SH-SY5Y (cell line): ENCODE measurements at regions not wholly inside any gene's neighbourhood (a gene's known extent, or its start where the extent isn't known, plus 50 kb on each side); places are given as distances from the start of the nearest gene placed in this dataset.

Experiments
- GATA2 ChIP-seq: IDR thresholded peaks from 2 replicates; pipeline ENCODE4 v1.6.1; 2011; ENCODE audit warnings: mild to moderate bottlenecking, low read depth, low read length
- GATA3 ChIP-seq: IDR thresholded peaks from 2 replicates; pipeline ENCODE4 v1.6.1; 2011; ENCODE audit warnings: low read depth, mild to moderate bottlenecking, low read length, moderate library complexity

- TF ChIP-seq GATA3 (no peak), GATA2 (no peak)
These were observed 139.9 kb upstream of the ZEB2 start for GRCh38 chr2:144659731-144660275.
